ENCODE measurements at regions not wholly inside any gene's neighbourhood (a gene's known extent, or its start where the extent isn't known, plus 50 kb on each side); places are given as distances from the start of the nearest gene placed in this dataset.
"Not testable (repeated sequence)": the region's sequence is repeated elsewhere in the genome, so short reads cannot be mapped to it uniquely, and the experiment has no call there.

DNA sequence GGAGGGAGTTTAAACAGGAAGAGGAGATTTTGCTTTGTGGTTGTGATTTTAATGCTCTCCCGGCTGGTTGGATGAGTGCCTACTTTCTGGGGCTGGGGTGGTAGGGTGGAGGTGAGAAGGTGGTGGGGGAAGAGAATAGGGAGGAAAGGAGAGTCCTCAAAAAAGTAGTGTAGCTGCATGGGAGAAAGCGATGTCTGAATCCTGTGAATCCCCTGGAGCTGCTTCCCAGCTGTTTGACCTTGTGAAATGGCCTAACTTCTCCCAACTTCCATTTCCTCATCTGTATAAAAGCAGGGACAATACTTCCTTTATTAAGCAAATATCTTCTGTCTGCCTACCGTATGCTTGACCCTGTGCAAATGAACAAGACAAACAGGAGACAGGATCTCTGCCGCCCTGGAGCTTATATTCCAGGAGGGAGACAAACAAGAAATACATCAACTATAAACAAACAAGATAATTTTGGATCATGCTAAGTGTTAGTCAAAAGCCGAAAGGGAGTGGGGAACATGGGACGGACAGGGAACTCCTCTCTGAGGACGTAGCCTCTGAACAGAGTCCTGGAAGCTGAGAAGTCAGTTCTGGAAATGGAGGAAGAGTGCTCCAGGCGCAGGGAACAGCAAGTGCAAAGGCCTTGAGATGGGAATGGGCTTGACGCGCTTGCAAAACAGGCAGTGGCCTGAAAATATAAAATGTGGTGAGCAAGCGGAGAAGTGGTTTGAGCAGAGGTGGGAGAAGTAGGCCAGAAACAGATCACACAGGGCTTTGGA, 103.5 kb downstream of the SPRY4 start:
- DNase-seq, result no peak

DNA sequence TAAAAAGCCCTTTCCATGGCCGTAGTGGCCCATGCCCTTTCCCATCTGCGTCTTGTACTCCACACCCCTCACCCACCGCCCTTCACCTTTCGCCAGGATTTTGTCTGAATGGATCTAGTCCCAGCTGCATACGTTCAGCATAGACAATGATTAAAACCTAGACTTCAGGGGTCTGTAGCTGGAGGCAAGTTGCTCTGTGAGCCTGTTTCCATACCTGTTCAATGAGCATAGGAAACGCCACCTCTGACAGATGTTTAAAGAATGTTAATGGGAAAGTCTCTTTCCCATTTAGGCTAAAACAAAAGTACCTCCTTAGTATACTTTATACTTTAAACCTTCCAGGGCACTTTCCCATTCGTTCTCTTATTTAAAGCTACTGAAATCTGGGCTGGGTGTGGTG, 105.7 kb downstream of the SPRY4 start:
- DNase-seq, result no peak

DNA sequence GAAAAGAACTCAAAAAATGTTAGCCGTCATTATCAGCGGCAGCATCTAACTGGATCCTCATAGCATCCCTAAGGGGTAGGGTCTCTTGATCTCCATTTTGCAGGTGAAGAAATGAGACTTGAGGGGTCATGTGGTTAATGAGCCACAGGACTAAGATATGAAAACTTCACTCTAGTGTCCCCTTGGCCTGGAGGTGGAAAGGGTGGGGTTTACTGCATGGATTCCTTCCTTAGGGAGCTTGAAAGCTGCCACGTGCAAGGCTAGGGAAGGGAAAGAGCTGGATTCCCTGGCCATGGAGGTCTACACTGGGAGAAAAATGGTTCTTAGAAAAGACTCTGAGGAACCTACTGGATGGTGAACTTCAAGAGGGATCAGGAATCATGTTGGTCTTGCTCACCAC, 107.9 kb downstream of the SPRY4 start:
- DNase-seq, result no peak

DNA sequence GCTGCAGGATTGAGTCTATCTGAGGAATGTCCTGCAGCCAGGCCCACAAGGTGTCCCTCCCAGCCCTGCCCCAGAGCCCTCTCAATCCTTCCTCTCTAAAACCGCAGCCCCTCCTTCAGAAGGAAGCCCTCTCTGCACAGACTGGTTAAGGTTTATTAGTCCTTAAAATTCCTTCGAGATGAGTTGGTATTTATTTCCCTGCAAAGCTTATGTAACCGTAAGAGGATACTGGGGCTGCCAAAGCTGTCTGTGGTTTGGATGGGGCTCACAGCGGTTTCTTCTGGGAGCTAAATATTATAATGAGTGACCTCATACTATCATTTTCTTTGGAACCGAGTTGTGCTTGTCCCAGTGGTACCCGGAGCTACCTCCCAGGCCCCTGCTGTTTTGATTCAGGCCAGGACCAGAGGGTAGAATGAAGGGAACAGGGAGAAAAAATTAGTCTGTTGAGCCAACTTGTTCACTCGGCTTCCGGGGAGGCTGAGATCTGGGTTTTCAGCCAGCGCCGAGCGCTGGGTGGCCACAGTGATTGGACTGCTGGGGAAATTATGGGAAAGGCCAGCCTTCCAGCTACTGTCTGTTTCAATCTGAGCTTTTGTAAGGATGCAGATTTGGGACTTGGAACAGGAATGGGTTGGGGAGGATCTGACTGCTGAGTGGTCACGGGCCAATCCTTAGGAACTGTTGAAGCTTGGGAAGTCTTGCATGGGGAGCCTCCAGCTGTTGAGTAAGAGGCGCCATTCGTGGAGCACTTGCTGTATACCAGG, 107.5 kb downstream of the NDFIP1 start:
- no peak for DNase-seq

DNA sequence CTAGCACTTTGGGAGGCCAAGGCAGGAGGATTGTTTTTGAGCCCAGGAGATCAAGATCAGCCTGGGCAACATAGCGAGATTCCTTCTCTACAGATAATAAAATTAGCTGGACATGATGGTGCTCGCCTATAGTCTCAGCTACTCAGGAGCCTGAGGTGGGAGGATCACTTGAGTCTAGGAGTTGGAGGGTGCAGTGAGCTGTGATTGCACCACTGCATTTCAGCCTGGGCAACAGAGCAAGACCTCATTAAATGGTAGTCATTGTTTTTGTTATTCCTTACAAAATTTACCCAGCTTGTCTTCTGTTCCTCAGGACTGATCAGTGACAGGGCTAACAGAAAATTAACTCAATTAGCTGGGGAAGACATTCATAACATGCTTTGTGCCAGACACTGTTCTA, 104.5 kb downstream of the NDFIP1 start:
- DNase-seq, result no peak

DNA sequence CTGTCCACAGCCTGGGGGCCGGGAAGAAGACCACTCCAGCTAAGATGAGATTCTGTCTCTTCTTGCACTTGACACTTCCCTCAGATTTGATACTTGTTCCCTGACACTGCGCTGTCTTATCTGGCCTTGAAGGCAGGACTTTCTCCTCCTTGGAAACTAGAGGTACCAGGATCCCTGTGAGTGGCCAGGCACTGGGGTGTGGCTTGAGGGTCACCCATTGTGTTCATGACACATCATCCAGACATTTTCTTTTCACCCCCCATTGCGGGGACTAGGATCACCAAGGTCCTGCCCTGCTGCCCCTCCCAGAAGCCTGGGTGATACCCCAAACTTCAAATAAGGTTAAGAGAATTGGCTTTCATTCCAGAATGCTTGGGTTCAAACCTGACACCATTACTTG, 103.3 kb downstream of the NDFIP1 start:
- DNase-seq, result no peak

DNA sequence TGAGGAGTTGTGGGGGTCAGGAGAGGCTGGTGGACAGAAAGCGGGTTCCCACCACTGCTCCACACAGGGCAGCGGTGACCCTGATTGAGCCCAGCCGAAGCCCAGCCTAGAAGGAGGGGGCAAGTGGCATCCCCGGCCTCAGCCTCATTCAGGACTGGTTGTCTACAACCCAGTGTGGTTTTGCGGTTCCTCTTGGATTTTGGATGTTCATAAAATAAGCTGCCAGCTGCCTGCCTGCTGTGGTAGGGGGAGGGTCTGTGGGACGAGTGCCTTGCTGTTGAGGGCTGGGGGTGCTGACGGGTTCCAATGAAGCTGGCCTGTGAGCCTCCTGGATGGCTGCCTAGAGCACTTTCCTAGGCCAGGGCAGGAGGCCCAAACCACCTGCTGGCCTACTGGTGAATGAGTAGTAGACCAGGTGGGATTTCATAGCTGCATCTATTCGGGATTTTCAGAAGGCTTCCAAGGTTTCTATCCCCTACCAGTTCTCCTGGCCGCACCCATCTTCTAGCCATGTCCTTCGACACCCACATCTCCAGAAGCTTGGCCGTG, 102.4 kb downstream of the NDFIP1 start:
- DNase-seq, result no peak

DNA sequence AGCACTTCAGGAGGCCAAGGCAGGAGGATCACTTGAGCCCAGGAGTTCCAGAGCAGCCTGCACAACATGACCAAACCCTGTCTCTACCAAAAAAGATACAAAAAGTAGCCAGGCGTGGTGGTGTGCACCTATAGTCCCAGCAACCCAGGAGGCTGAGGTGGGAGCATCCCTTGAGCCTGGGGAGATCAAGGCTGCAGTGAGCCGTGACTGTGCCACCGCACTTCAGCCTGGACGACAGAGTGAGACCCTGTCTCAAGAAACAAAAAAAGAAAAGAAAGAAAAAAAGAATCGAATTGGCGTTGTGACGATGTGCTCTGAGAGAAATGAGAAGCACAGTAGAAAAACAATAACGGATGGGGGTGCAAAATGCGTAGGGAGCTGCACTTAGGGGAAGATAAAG, 101.4 kb downstream of the NDFIP1 start:
- no peak for DNase-seq

DNA sequence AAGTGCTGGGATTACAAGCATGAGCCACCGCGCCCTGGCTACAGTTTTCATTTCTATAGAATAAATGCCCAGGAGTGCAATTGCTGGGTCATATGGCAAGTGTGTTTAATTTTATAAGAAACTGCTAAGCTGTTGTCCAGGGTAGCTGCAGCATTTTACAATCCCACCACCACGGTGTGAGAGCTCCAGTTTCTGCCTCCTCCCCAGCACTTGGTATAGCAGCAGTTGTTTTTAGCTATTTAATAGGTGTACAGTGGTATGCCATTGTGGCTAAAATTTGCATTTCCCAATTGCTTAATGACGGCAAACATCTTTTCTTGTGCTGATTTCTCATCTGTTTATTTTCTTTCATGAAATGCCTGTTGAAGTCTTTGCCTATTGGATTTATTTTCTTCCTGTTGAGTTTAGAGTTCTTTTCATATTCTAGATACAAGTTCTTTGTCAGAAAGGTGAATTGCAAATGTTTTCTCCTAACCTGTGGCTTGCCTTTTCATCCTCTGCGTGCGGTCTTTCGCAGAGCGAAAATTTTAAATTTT, 100.3 kb downstream of the NDFIP1 start:
- no peak for DNase-seq

DNA sequence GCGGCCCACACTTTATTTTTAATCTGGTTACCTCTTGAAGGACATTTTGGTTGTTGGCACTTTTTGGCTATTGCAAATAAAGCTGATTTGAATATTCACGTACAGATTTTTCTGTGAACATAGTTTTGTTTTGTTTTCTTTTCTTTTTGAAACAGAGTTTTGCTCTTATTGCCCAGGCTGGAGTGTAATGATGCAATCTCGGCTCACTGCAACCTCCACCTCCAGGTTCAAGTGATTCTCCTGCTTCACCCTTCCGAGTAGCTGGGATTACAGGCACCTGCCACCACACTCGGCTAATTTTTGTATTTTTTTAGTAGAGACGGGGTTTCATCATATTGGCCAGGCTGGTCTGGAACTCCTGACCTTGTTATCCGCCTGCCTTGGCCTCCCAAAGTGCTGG, 99.7 kb downstream of the NDFIP1 start:
- DNase-seq, result not testable (repeated sequence)

DNA sequence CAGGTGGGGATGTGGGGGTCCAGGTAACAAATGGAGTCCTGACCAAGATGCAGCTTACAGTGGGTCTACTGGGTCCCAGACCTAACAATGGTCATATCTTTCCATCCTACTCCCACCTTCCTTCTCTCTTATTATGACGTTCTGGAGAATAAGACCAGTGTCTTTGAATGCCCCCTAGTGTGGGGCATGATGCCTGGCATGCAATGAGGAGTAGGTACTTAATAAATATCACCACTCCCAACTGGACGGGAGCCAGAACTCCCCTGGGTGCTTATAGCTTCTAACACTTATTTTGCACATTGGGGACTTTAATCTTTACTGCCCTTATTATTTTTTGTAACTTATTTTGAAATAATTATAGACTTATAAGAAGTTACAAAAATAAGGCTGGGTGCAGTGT, 98.2 kb downstream of the NDFIP1 start:
- DNase-seq, result peak; percentile 3

DNA sequence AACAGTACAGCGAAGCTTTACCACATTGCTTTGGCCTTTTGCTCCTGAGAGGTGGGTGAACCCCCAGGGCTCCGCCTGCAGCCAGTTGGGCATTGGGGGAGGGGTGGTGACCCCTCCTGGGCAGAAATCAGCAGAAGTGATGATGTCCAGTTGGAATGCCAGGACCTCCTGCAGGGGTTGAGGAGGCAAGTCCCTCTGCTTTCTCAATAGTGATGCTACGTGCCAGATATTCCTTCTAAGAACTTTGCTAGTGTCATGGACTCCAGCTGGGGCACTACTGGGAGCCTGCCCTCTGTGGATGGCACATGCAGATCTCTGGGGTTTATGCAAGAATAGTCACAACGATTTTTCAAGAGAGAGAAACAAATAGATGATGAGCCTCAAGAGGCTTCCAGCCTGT, 95.6 kb downstream of the NDFIP1 start:
- no peak for DNase-seq
